ENCODE measurements at regions not wholly inside any gene's neighbourhood (a gene's known extent, or its start where the extent isn't known, plus 50 kb on each side); places are given as distances from the start of the nearest gene placed in this dataset.

- no peak for DNase-seq (ENCODE audit: low spot score)
- no peak for FAIRE-seq
Observed at GRCh38 chr10:20958764-20959163, 61.7 kb upstream of the NEBL start.

GRCh38 chr10:20958225-20958624 lies 61.1 kb upstream of the NEBL start:
- no peak for FAIRE-seq
- DNase-seq (ENCODE audit: low spot score), result no peak

DNA sequence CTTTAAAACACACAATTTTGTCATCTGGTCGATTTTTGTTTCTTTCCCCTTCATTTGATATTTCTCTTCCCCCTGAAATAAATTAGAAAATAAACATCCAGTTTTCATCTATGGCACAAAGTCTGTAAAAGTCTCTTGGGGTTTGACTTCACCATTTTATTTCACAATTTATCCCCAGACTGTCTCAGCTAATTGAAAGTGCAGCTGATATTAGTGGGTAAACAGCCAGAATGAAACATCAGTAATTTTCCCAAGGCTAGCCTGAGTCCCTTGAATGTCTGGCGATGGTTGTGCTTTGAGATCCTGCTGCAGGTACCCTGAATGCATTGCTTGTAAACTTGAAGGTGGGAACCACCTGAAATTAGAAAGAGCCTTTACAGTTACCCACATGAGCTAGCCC lies 60.6 kb upstream of the NEBL start:
- DNase-seq (ENCODE audit: low spot score) (no peak), FAIRE-seq (no peak)

DNA sequence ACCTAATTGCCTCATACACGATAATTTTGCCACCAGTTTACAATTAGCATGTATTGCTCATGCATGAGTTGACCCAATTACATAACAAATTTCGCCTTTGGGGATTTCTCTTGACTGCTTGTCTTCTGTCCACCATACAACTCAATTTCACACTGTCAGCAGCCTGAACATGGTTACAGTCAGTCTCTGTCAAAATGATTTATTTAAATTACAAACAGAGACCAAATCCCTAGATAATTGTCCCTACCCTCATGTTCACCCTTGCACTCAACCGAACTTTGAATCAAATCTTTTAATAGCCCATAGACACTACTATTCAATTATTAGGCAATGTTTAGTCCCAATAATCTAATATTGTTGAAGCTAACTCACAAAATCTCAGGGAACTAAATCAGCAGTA lies 59.7 kb upstream of the NEBL start:
- FAIRE-seq (no peak), DNase-seq (ENCODE audit: low spot score) (no peak)

GRCh38 chr10:20955355-20955893 lies 58.3 kb upstream of the NEBL start:
- FAIRE-seq, result no peak
- no peak for DNase-seq (ENCODE audit: low spot score)

- FAIRE-seq (no peak), DNase-seq (ENCODE audit: low spot score) (no peak)
Observed at GRCh38 chr10:20954519-20954918, 57.4 kb upstream of the NEBL start.

DNA sequence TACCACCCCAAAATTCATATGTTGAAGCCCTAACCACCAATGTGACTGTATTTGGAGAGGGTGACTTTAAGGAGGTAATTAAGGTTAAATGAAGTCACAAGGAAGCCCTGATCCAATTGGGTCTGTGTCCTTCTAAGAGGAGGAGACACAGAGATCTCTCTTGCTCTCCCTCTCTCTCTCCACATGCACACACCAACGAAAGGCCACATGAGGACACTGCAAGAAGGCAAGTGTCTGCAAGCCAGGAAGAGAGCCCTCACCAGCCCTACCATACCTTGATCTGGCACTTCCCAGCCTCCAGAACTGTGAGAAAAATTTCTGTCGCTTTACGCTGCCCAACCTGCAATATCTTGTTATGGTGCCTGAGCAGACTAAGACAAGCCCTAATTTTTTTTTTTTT lies 56.0 kb upstream of the NEBL start:
- no peak for FAIRE-seq

GRCh38 chr10:20949967-20950366 lies 52.9 kb upstream of the NEBL start:
- FAIRE-seq, result no peak
- no peak for DNase-seq (ENCODE audit: low spot score)

More for the DNA sequence above, 56.0 kb upstream of the NEBL start:
- DNase-seq (ENCODE audit: low spot score), result no peak

GRCh38 chr10:20948686-20949327 lies 51.7 kb upstream of the NEBL start:
- FAIRE-seq, result no peak
- DNase-seq (ENCODE audit: low spot score), result no peak
